HL-60/S4 treated with retinoic acid at 250 ng/mL for 4 days and 3 days (cell line): ENCODE measurements at regions not wholly inside any gene's neighbourhood (a gene's known extent, or its start where the extent isn't known, plus 50 kb on each side); places are given as distances from the start of the nearest gene placed in this dataset.

Experiments
- in situ Hi-C: fragments of 300-500 bp; cut with MboI; formaldehyde crosslinking; loops from 2 replicates; pipeline ENCODE4 v1.7.0; 2022; ENCODE audit warnings: low sequenced_read_pairs

DNA sequence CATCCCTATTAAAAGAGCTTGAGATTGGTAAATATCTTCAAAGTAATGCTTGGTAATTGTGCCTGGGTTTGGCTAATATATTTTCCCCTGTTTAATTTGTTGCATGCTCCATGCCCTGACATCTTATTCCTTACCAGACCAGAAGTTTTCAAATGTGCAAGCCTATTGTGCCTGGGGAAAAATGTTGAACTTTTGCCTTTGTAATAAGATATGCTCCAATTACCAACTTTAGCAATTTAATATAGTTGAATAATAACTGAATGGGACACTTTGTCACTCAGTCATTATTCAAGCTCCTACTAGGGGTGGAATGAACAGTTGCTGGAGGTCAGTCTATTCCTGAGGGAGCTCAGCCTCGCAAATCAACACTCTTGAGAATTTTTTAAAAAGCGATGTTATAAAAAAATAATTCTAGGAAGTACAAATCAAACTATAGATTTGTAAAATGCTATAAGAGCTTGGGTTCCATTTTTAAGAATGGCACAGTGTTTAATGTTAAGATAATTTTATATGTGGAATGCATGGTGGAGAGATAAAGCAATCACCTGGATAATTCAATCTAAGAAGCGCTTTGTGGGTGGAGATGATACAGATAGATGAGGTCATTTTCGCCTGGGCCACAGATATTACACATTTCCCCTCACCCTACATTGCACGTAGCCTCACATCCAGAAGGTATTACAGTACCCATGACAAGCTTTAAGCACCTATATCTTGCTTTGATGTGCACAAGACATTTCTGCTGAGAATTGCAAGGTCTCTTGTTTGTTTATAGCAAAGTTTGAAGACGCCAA, 231.8 kb downstream of the PIK3R1 start:
- in situ Hi-C loops = no loop called here

GRCh38 chr5:68449380-68449779, 233.8 kb downstream of the PIK3R1 start:
- in situ Hi-C loops = no loop called here

DNA sequence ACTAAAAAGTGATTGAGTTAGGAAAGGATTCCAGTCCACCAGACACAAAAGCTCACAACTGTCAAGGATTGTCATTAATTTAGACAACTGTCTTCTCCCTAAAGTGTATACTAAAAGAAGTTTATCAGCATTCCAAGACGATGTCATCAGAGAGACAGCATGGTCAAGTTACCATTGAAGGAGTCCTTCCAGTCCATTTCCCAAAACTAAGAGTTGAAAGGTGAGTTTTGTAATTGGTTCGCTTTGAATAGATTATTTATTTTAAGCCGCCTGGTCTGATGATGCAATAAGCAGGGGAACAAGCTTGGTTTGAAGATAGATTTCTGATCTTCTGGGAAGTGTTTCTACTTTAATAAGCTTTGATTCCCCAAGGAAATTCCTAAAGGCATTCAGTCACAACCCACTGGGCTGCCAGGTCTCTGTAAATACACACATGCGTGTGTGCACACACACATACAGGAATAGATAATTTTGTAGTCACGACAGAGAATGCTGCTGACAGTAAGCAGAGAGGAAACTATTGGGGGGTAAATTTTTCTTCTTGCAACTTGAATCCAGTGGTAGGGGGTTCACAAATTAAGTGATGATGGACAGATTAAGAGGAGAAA, 234.8 kb downstream of the PIK3R1 start:
- in situ Hi-C loops = loop anchor here (25.0 kb wide), 1 partner anchor 163 kb away; no protein-coding TSS in a partner anchor

DNA sequence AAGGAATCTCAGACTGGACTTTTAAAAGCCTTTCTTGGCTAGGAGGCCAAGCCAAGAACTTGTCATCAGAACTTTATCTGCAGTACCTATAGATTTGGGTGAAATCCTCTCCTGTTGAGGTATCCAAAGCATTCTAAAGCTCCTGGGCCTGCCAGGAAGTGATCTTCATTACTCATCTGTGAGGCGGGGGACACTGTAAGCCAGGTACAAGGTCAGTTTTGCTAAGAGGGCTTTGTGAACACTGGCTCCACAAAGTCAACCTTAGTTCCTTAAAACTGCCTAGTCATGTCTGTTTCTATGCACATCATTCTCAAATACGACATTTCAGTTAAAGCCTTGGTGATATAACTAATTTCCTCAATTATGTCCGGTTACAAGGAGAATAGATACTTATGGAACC, 236.7 kb downstream of the PIK3R1 start:
- in situ Hi-C loops = loop anchor here (25.0 kb wide), 1 partner anchor 165 kb away; no protein-coding TSS in a partner anchor

DNA sequence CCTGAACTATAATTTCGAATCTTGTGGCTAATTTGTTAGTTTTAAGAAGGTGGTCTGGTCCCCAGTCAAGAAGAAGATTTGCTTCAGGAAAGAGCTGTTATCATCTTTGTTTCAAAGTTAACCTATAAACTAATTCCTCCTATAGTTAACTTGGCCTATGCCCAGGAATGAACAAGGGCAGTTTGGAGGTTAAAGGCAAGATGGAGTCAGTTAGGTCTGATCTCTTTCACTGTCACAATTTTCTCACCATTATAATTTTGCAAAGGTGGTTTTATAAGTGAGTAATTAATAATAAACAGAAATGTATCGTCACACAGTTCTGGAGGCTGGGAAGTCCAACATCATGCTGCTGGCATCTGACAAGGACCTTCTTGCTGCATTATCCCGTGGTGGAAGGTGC, 238.6 kb downstream of the PIK3R1 start:
- in situ Hi-C loops = loop anchor here (25.0 kb wide), 1 partner anchor 167 kb away; no protein-coding TSS in a partner anchor

- in situ Hi-C loops = loop anchor here (25.0 kb wide), 1 partner anchor 167 kb away; no protein-coding TSS in a partner anchor
Observed at GRCh38 chr5:68454766-68455165, 239.2 kb downstream of the PIK3R1 start.

GRCh38 chr5:68455216-68455615, 239.7 kb downstream of the PIK3R1 start:
- in situ Hi-C loops = loop anchor here (25.0 kb wide), 1 partner anchor 168 kb away; no protein-coding TSS in a partner anchor

GRCh38 chr5:68456756-68457217, 241.2 kb downstream of the PIK3R1 start:
- in situ Hi-C loops = loop anchor here (25.0 kb wide), 1 partner anchor 169 kb away; no protein-coding TSS in a partner anchor

- in situ Hi-C loops = loop anchor here (25.0 kb wide), 1 partner anchor 170 kb away; no protein-coding TSS in a partner anchor
Observed at GRCh38 chr5:68457285-68457684, 241.7 kb downstream of the PIK3R1 start.

DNA sequence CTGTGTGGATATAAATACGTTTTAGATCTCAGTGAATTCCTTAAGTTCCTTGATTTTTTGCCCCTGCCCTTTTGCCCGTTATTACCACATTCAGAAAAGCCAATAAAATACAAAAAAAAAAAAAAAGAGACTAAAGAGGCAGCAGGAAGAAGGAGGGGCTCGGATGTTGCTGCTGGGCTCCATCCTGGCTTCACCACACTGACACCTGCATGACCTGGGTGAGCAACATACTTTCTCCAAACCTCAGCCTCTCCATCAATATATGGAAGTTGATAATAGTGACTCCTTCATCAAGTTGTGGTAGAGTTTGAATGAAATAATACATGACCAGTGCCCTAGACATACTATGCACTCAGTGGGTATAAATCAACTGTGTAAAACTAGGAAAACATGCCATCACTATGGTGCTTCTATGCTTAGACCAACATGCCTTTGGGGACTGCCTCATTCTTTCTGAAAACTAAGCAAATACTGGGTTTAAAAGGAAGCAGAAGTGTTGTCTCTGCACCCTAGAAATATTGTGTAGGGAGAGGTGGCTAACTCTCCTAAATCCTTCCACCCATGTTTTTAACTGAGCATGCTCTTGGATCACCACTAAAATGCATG, 243.0 kb downstream of the PIK3R1 start:
- in situ Hi-C loops = loop anchor here (25.0 kb wide), 1 partner anchor 171 kb away; no protein-coding TSS in a partner anchor

DNA sequence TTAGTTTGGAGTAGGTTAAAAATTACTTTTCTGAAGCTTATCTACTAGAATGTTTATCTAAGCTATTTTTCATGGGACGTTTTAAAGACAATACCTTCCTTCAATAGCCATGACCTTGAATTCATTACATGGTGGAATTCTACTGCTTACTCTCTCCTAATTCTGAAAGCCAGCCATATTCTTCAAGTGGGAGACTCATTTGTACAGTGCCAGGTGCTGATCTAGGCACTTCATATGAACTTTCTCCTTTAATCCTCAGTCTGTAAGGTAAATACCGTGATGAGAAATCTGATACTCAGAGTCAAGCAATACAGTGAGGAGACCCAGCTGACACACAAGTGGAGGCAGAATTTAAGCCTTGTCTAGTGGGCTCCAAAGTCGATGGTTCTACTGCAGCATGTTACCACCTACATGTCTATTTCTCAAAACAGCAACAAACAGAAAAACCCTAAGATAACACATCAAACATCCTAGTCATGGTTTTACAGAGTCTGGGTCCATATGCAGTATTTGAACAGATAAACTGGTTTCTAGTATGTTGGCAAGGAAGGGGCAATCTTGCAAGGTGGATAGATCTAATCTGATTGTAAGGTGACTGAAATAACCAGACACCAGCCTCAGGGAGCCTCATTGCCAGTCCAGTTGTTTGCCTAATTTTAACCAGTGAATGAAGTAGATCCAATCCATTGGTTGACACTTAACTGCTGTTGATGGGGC, 243.7 kb downstream of the PIK3R1 start:
- in situ Hi-C loops = loop anchor here (25.0 kb wide), 1 partner anchor 172 kb away; no protein-coding TSS in a partner anchor

DNA sequence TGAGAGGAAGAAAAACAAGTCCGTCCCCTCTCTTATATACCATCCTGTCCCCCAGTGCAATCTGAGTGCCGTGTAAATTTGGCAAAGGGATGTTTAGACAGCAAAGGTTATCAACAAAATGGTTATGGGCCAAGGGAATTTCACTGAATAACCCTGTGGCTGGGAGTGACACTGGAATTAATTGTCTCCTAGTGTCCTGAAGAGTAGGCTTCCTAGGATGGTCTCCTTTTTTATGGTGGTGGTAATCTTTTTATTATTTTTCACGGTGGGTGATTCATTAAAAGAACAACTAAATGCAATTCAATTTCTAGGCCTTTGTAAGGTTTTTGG, 244.2 kb downstream of the PIK3R1 start:
- in situ Hi-C loops = loop anchor here (25.0 kb wide), 1 partner anchor 172 kb away; no protein-coding TSS in a partner anchor

GRCh38 chr5:68460147-68460798, 244.7 kb downstream of the PIK3R1 start:
- in situ Hi-C loops = loop anchor here (25.0 kb wide), 1 partner anchor 173 kb away; no protein-coding TSS in a partner anchor

DNA sequence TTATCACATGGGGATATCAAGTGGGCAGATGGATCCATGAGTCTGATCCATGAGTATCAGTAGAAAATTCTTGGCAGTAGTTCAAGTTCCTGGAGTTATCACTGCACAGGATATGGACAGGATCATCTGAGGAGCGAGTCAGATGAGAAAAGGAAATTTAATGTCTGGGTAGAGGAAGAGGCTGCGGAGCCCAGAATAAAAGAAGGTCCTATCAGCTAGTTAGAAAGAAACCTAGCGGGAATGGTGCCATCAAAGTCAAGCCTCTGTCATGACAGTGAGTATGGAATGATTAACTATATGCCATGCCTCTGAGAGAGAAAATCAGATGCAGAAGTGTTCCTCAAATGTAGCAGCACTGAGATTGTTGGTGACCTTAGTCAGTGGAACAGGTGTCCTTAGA, 248.1 kb downstream of the PIK3R1 start:
- in situ Hi-C loops = loop anchor here (25.0 kb wide), 1 partner anchor 176 kb away; no protein-coding TSS in a partner anchor

- in situ Hi-C loops = loop anchor here (25.0 kb wide), 1 partner anchor 177 kb away; no protein-coding TSS in a partner anchor
Observed at GRCh38 chr5:68464424-68464823, 248.9 kb downstream of the PIK3R1 start.

GRCh38 chr5:68465133-68465532, 249.6 kb downstream of the PIK3R1 start:
- in situ Hi-C loops = loop anchor here (25.0 kb wide), 1 partner anchor 178 kb away; no protein-coding TSS in a partner anchor

GRCh38 chr5:68465934-68466551, 250.5 kb downstream of the PIK3R1 start:
- in situ Hi-C loops = loop anchor here (25.0 kb wide), 1 partner anchor 179 kb away; no protein-coding TSS in a partner anchor

- in situ Hi-C loops = loop anchor here (25.0 kb wide), 1 partner anchor 180 kb away; no protein-coding TSS in a partner anchor
Observed at GRCh38 chr5:68467208-68467607, 251.7 kb downstream of the PIK3R1 start.

GRCh38 chr5:68467794-68468193, 252.2 kb downstream of the PIK3R1 start:
- in situ Hi-C loops = loop anchor here (25.0 kb wide), 1 partner anchor 180 kb away; no protein-coding TSS in a partner anchor
